ENCODE measurements at regions not wholly inside any gene's neighbourhood (a gene's known extent, or its start where the extent isn't known, plus 50 kb on each side); places are given as distances from the start of the nearest gene placed in this dataset.

DNA sequence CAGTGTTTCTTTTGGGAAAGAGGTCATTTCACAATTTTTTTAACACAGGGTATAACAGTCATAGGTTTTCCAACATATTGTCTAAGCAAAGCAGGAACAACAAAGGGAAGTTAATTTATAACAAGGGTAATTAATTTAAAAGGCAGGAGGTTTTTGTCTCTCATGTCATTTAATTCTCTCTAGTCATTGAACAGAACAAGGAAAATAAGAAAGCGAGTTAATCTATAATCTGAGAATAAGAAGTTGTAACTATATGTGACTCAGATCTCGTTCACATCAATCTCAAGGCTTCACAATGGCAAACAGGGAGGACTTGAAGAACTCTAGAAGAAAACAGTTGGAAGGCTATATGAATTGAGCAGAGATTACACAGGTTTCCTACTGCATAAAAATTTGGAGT is 579.8 kb upstream of the CCDC54 start:
- no peak for FAIRE-seq

GRCh38 chr3:106805625-106806024 is 571.6 kb upstream of the CCDC54 start:
- no peak for FAIRE-seq

DNA sequence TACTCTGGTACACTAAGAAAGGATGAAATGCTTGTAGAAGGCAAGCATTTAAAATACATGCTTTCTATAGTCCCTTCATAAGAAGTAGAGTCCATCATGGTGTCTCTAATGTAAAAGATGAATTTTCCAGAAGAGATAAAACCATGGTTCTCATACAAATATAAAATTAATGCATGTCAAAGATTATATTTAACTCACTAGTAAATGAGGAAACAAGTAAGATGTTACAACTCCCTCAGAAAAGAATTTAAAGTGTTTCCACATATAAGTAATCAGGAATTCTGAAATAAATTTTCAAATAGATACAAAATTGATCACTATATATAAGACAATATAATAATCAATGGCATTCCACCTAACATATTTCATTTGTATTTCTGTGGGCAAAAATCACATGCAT is 570.3 kb upstream of the CCDC54 start:
- no peak for FAIRE-seq

DNA sequence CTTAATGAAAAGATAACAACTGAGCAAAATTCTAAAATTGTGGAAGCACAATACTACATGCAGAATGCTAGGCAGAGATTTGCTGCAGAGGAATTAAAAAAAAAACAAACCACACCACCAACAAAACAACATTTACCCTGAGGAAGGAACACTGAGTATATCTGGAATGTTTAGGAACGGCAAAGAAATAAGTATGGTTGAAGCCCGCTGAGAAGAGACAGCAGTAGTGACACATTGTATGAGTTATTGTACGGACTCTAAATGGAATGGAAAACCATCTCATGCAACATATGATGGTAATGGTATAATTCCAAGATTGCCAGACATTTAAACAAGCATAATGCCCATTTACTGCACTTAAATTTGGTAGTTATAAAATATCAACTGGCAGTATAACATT is 568.2 kb upstream of the CCDC54 start:
- FAIRE-seq = no peak

DNA sequence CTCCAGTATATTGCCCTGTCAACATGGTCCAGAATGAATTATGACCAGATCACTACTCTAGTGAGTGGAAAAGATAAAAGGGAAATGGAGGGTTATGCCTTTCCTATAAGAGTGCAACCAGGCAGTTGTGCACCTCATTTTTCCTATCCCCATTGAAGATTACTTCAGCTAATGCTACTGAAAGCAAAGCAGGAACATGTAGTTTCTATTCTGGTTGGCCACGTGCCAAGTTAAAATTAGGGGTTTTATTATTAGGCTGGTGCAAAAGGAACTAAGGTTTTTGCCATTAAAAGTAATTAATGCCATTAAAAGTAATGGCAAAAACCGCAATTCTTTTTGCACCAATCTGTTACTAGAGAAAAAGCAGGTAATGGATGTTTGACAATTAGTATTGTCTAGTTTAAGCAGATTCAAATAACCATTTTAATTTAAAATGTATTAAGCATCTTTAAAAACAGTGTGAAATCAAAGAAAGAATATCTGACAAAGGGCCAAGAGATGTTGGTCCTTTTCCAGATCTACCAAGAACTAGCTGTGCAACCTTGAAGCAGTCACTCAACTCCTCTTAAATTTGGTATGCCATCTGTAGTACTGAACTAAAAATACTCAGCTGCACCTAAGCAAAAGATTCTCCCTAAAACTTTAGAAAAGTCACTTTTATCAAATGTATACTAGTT is 567.5 kb upstream of the CCDC54 start:
- no peak for FAIRE-seq

DNA sequence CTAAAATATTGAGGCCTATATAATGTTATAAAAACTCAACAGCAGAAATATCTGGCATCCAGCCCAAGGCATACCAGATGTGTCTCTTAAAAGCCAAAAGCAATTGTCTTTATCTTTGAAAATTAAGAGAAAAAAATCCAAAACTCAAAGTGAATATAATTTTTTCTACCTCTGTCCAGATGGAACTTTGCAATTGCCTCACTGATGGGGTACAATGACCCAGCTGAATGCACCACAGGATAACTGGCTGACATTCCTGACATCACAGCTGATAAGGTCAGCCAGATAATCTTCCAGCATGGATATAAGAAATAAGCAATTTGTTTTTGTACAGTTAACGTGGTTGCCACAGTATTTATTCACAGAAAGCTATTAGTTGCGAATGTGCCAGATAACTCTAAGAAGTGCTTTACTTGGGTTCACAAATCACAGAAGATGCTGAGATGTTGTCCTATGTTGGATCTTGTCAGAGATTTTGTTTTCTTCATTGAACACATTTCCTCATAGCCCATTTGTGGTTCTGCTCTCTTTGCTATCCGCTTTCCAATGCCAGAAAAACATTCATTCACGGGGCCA is 566.9 kb upstream of the CCDC54 start:
- FAIRE-seq = no peak

- peak; percentile 91 for FAIRE-seq
Measured at GRCh38 chr3:106811376-106811775, 565.9 kb upstream of the CCDC54 start.

- no peak for FAIRE-seq
Measured at GRCh38 chr3:106813742-106814141, 563.5 kb upstream of the CCDC54 start.

DNA sequence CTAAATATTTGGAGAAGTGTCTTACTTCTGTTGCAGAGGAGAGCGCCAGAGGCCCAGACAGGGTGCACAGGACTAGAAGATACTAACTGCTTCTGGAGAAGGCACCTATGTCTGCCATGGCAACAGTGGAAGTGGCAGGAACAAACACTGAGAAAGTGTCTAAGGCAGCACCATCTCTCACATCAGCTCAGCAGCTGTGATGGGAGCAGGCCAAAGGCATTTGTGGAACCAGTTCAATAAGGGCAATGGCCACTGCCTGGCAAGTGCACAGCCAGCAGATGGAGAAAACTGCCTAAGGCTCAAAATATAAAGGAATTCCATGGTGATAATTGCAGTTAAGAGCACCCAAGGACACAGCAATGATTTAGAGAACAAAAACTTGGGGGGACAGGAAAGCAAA is 563.0 kb upstream of the CCDC54 start:
- FAIRE-seq = no peak

DNA sequence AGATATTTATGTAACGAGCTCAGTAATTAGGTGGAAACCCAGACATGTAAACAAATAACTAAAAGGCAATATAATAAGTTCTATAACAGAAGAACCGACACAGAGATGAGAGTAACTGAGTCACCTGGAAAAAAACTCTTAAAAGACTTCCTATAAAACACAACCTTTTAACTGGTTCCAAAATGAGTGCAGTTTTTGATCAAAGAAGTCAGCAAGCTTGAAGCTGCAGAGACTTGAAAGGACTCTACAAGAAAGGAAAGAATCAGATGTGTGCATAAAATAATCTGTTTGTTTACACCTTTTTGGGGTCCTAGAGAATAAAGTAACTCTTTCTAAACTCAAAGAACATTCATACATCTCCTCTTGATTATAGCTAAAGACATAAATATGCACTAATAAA is 560.4 kb upstream of the CCDC54 start:
- FAIRE-seq = no peak

- FAIRE-seq = no peak
Measured at GRCh38 chr3:106817706-106818105, 559.5 kb upstream of the CCDC54 start.

- no peak for FAIRE-seq
Measured at GRCh38 chr3:106819440-106819839, 557.8 kb upstream of the CCDC54 start.

GRCh38 chr3:106820726-106821362 is 556.4 kb upstream of the CCDC54 start:
- no peak for FAIRE-seq

DNA sequence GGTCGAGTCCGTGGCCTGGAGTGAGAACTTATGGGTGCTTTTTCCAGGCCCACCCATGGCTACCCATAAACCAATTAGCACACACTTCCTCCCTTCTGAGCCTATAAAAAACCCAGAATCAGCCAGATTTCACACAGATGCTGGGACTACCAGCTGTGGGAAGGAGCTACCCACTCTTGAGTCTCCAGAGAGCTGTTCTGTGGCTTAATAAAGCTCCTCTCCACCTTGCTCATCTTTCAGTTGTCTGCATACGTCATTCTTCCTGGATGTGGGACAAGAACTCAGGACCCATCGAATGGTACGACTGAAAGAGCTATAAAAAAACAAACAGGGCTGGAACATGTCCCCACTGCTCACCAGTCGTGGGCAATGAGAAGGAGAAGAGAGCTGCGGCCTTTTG is 555.4 kb upstream of the CCDC54 start:
- FAIRE-seq = no peak

GRCh38 chr3:106822204-106822603 is 555.0 kb upstream of the CCDC54 start:
- FAIRE-seq = no peak

- FAIRE-seq = no peak
Measured at GRCh38 chr3:106823701-106824100, 553.5 kb upstream of the CCDC54 start.

DNA sequence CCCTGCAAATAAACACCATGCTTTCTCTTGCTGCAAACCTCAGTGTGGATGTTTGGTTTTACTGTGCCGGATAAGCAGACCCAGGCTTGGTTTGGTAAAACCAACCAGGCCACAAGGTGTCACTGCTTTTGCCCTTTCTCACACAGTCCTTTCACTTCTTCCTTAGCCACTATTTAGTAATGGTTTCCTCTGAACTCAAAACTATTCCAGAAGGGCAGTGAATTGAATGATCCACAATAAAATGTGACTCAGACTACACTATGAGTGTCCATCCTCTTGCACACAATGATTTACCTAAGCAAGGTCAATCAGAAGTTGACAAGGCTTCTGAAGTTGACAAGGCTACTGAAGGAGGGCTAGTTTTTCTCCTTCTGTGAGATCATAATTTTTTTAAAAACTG is 552.4 kb upstream of the CCDC54 start:
- no peak for FAIRE-seq

DNA sequence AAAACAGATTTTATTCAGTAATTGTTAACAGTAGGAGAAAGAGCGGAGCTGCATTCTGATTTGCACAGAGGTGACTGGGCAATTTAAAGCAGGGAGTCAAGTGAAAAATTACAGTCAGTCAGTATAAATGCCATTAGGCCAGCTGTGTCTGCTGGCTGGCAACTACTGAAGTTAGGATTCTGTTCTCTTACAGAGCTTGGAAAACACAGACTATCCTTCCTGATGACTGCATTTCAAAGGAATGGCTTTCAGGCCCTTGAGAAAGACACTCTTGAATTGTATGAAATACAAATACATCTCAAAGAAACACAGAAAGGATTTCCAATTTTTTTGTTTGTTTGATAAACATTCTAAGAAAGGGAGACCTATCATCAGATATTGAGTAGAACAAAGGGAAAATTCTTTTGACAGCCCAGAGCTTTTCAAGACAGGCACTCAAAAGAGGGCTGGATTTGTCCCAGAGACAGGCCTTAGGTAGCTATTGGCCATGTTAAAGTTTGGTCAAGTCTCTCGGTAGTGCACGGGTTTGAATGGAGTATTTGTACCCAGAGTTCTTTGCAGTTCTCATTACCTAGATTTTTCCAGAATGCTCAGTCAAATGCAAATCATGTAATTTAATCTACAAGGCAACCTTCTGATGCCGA is 551.2 kb upstream of the CCDC54 start:
- FAIRE-seq = no peak

DNA sequence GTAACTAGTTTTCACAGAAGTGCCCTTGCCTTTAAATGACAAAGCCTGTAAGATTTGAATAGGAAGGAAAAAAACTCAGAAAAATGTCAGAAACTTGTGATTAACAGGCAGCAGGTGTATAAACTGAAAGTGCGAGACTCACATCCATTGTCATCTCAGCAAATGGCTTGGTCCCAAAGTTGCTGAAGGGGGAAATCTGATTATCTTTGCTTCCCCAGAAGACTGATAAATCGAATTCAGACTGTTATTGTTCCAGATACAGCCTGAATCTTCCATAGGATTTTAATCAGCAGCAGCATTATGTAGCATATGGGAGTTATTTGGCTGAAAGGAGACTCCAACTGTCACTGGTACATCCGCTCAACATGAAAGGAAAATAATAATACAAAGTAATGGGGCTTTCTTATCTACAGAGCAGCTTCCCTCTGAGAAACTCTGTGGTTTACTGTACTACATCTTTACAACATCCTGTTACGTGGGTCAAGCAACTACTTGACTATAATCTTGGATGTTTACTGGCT is 550.4 kb upstream of the CCDC54 start:
- FAIRE-seq = no peak

GRCh38 chr3:106827515-106828213 is 549.6 kb upstream of the CCDC54 start:
- FAIRE-seq = no peak

GRCh38 chr3:106829206-106829605 is 548.0 kb upstream of the CCDC54 start:
- no peak for FAIRE-seq

DNA sequence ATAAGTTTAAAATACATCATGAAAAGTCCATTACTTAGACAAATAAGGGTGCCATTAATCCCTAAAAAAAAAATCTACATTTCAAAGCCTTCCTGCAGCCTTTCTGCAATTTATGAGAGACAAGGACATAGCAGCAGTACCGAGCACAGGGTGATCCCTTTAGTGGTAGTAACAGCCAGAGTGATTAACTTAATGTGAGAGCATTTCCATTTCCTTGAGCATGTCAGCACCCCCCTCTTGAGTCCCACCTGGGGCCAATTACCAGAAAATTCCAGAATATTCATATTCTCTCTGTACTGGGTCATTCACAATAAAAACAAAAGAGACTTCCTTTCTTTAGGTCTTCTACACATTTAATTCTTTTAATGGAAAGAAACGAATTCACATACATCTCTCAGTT is 546.9 kb upstream of the CCDC54 start:
- no peak for FAIRE-seq

DNA sequence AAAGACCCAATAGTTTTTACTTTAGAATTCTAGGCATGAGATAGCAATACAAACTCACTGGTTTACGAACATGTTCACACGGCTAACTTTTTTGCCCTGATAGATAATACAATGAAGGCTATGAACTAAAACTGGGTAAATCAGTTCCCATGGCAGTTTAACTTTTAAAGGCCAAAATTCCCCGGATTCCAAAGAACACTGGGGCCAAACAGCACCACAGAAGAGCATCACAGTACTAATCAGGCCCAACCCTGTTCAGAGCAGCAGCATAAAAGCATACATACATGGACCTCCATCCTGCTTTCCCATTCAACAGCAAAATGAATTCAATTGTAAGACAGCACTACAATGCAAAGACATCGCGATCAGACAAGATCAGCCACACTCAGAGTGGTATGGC is 540.3 kb upstream of the CCDC54 start:
- no peak for FAIRE-seq

All from endometrium (tissue), 2 donors.